GM19438 (cell line): ENCODE measurements at regions not wholly inside any gene's neighbourhood (a gene's known extent, or its start where the extent isn't known, plus 50 kb on each side); places are given as distances from the start of the nearest gene placed in this dataset.

ENCODE experiments used
- ATAC-seq: cut with Tn5 transposase; IDR thresholded peaks from one replicate; pipeline ENCODE4 v1.9.1; 2021; ENCODE audit warnings: low read depth; ENCODE audit not compliant: unreplicated experiment

DNA sequence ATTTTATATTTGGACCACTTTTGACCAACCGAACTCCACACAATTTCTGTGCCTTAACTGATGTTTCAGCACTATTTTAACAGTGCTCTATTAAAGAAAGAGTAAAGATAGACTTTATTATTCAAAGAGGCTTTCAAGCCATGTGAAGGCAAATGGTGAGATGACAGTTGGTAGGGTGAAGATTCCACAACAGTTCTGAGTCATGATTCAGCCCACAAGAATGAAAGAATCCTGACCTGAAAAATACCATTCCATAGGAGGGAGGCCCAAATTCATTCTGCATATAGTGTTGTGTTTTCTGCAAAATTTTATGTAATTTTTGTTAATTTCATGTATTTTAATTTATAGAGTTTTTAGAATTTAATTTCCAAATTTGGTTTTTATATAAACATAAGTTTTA lies 135.6 kb upstream of the STAC start:
- no peak for ATAC-seq

GRCh38 chr3:36248374-36248773 lies 131.9 kb upstream of the STAC start:
- no peak for ATAC-seq

DNA sequence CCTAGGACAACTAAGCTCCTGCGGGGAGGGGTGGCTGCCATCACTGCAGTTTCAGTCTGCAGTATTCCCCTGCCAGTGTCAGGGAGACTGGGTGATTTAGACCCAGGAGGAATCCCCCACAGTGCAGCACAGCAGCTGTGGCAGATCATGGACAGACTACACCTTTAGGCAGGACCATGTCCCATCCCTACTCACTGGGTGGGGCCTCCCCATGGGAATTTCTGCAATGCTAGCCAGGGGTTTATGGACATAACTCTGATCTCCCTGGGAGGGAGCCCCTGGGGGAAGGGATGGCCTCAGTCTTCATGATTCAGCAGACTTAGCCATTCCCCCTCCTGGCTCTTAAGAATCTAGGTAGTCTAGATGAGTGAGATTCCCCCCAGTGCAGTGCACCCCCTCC lies 130.1 kb upstream of the STAC start:
- ATAC-seq = no peak

DNA sequence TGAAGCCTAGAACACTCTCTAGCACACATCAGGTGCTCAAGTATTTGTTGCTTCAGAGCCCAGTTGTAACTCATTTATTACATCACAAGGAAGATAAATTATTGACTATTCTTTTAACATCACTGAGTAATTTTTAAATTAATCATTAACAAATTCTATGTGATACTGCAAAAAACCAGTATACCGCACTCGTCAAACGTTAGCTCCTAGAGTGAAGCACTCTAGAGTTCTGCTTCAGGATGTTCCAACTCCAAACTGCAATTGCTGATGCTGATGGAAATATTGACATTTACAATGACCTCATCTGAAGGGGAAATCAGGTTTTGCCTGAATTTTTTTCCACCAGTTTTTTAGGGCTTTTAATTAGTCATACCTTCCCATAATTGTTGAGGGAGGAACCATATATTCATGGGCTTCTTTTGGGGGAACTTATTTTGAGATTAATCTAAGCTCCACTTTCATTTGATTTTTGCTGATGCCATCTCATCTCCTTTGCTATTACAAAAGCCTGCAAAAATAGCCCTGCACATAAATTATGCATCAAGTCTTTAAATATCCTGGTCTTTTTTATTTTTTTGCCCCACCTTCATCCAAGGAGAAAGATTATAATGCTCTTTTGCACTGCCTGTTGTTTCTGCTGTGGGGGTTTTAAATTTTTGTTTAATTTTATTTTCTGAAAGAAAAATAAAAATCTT lies 123.0 kb upstream of the STAC start:
- ATAC-seq = no peak

DNA sequence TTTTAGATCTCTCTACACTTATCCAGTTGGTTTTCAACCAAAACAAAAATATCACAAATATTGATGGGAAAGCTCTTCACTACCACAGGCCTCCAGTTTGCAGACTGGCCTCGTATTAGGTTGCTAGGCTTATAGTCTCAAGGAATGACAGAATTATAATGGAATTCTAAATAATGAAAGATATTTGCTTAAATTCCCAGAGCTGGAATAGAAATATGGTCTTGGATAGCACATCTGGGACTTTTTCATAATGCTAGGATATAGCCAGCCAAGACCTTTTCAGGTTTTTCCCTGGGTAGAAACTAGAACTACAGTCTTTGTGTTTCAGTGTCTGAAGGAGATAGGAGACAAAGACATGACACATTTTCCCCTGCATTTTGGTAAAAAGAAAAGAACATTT lies 121.9 kb upstream of the STAC start:
- no peak for ATAC-seq

GRCh38 chr3:36259580-36259979 lies 120.7 kb upstream of the STAC start:
- no peak for ATAC-seq

DNA sequence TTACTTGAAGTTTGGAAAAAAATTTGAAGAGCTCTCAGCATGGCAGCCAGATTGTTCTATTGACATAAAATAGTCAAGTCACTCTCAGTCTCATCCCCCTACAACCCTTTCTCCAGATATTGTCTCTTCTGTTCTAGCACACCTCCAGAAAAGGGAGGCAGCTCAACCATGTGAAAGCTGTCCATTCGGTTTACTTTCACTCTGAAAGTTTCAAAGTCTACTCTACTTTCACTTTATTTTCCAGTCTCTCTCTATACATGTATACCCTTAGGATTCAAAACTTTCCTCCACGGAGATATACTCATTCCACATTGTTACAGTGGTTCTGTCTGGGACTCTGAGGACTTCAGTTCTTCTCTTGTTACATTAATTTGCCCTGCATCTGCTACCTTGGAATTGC lies 111.0 kb upstream of the STAC start:
- no peak for ATAC-seq

DNA sequence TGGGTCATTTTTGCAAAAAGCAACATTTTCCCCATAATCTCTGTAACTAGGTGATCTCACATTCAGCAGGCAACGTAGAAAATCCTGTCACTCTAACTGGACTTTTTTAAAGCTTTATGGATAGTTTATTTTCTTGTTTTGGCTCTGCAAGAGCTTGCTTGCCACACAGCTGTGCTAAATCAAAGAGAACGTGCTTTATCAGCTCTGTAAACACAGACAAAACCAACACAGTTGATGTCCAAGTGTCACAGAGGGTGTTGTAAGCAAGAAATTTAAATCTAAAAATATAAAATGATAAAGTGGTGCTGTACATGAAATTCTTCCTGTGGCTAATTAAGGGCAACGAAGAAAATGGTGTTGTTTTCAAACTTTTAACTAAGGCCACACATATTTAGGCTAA lies 97.5 kb upstream of the STAC start:
- no peak for ATAC-seq

DNA sequence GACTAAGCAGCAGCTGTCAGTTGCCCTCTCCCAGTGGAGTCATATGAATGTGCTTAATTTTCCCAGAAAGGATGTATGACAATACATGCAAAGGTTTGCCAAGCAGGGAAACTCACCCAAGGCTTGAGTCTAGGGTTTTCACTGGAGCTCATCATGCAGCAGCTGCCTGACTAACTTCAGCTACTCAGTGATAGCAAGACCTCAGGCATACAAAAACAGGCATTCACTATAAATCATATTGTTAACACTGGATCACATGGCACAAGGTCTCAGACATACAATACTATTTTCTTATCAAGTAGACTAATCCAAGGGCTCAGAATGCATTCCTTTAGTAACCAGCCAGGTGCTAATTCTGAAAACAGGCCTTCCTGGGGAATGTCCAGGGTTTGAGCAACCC lies 85.0 kb upstream of the STAC start:
- ATAC-seq = no peak

- ATAC-seq = no peak
These were observed 83.1 kb upstream of the STAC start for GRCh38 chr3:36297195-36297594.

GRCh38 chr3:36298188-36298587 lies 82.1 kb upstream of the STAC start:
- ATAC-seq = no peak

DNA sequence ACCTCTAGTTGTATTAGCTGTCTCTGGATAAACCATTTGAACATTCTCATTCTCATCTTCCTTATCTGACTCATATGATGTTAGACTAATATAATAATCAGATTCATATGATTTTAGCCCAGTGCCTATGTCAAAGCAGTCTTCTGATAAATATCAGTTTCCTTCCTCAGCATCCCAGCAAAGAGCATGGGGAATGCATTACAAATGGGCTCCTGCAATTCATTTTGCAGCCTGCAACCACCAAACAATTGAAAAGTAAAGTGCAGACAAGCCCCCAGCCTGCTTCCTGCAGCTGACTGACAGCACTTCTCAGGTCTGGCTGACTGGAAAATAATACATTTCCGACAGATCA lies 78.2 kb upstream of the STAC start:
- ATAC-seq = no peak

GRCh38 chr3:36302626-36303025 lies 77.7 kb upstream of the STAC start:
- no peak for ATAC-seq

- ATAC-seq = no peak
These were observed 77.0 kb upstream of the STAC start for GRCh38 chr3:36303286-36303685.

DNA sequence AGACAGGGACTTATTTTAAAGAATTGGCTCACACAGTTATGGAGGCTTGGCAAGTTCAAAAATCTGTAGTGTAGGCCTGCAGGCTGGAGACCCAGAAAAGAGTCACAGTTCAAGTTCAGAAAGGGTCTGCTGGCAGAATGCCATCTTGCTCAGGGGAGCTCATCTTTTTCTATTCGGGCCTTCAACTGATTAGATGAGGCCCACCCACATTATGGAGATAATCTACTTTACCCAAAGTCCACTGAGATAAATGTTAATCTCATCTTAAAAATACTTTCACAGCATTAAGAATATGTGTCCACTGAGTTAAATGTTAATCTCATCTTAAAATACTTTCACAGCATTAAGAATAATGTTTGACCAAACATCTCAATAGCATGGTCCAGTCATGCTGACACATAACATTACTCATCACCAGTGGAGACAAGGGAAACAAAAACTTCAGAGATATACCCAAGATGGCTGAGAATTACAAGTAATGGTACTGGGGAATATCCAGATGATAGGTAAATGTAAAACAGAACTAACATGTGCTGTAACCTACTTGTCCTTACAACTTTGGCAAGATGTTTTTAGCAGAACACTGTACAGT lies 74.3 kb upstream of the STAC start:
- ATAC-seq = no peak

DNA sequence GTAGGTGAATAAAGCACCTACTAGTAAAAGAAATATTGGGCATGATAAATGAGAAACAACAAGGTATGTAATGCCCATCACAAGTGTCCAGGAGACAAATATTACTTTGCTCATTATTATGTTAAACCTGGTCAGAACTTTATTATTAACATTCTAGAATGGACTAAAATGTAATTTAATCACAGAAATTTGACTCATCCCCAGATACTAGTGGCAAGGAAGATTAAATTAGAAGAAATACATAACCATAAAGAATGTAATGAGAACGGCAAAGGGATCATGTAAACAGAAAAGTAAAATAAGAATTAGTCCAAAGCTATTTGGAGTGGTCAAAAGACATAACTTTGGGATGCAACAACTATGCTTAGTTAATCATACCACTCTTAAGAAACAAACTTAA lies 71.2 kb upstream of the STAC start:
- ATAC-seq = no peak

GRCh38 chr3:36312351-36312750 lies 68.0 kb upstream of the STAC start:
- ATAC-seq = no peak

DNA sequence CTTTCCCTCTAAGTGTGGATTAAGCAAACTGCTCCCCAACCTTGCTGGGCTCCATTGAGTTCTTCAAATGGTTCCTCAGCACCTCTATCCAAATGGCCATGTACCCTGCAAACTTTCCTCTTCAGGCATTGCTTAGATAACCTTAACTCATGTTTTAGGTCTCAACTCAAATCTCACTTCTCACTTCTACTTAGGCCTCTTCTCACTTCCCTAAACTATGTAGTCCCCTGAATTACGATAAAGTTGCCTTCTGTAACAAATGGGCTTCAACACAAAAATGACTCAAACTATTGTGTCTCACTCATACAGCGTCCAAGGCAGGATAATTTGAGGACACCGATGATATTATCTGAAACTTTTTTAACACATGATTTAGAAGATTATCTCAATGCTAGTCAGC lies 62.4 kb upstream of the STAC start:
- peak; percentile 77 for ATAC-seq

- no peak for ATAC-seq
These were observed 61.6 kb upstream of the STAC start for GRCh38 chr3:36318621-36319200.

- ATAC-seq = no peak
These were observed 60.6 kb upstream of the STAC start for GRCh38 chr3:36319680-36320079.
